ENCODE measurements at regions not wholly inside any gene's neighbourhood (a gene's known extent, or its start where the extent isn't known, plus 50 kb on each side); places are given as distances from the start of the nearest gene placed in this dataset.

- H3K27me3 Mint-ChIP-seq (ENCODE audit: low read depth) = peaks cover 5% of the 10 kb centered on the region
- H3K14ac ChIP-seq (ENCODE audit: insufficient read depth, low read length) = no peak overlapping the region
- no peak overlapping the region for H3K9ac ChIP-seq (ENCODE audit: extremely low read depth, insufficient read length, low read length)
- H3K27me3 ChIP-seq (ENCODE audit: insufficient read depth, low read length) = no peaks in the 10 kb centered on the region
- H3K4me2 ChIP-seq (ENCODE audit: insufficient read depth, insufficient read length, low read length) = no peak overlapping the region
- H3T11ph ChIP-seq (ENCODE audit: low read length) = no peak overlapping the region
- DNase-seq = no peak
- no peak overlapping the region for H3K23ac ChIP-seq (ENCODE audit: insufficient read length, low read depth, low read length)
- no peak overlapping the region for H2BK120ac ChIP-seq (ENCODE audit: low read depth, low read length, poor library complexity, severe bottlenecking)
- H3K36me3 Mint-ChIP-seq (ENCODE audit: insufficient read depth in 1 of 3, low read depth in 3 of 3) = no peaks in the 10 kb centered on the region
- no peak overlapping the region for H2BK20ac ChIP-seq (ENCODE audit: low read depth, low read length, poor library complexity, severe bottlenecking)
- H3K4me3 Mint-ChIP-seq = no peak overlapping the region
- no peaks in the 10 kb centered on the region for H4K20me1 ChIP-seq (ENCODE audit: control insufficient read depth, insufficient read depth, insufficient read length)
- H3K27ac Mint-ChIP-seq = no peak overlapping the region
- no peak overlapping the region for H3K27ac ChIP-seq (ENCODE audit: insufficient read length, low read depth, low read length)
- H4K5ac ChIP-seq (ENCODE audit: insufficient read length, low read depth, low read length) = no peak overlapping the region
- H2AK5ac ChIP-seq (ENCODE audit: insufficient read length, low read length) = no peak overlapping the region
- H3K4me1 Mint-ChIP-seq = peaks cover 27 to 37% of the 10 kb centered on the region in 2 experiments
- no peak for TF ChIP-seq CTCF (conservative IDR thresholded peaks at IDR 0.05)
- H3K79me1 ChIP-seq (ENCODE audit: insufficient read depth, low read depth, low read length, poor library complexity, severe bottlenecking) = no peaks in the 10 kb centered on the region
- no peak overlapping the region for H3K4ac ChIP-seq (ENCODE audit: low read depth, low read length)
- WGBS (ENCODE audit: extremely low coverage, insufficient read length, low lambda C conversion rate) = no CpG with 5 or more reads among the region's 5 CpGs
- H3K56ac ChIP-seq (ENCODE audit: insufficient read length, low read depth, low read length) = no peak overlapping the region
- H2BK15ac ChIP-seq (ENCODE audit: low read depth, low read length) = no peak overlapping the region
- no peak overlapping the region for H4K8ac ChIP-seq (replicated peaks; ENCODE audit: insufficient read length, low read depth, low read length)
- peaks cover 4% of the 10 kb centered on the region; the same call in 1 of the 2 replicates for H3K4me1 ChIP-seq (ENCODE audit: insufficient read depth, low read length)
- no peaks in the 10 kb centered on the region for H3K79me2 ChIP-seq (ENCODE audit: insufficient read depth, low read length)
- H4K91ac ChIP-seq (ENCODE audit: insufficient read length, low read depth, low read length) = no peak overlapping the region
- no peak overlapping the region for H2BK5ac ChIP-seq (ENCODE audit: insufficient read length, low read length)
- no peaks in the 10 kb centered on the region for H3K9me3 Mint-ChIP-seq
- no peak overlapping the region for H2BK12ac ChIP-seq (ENCODE audit: insufficient read length, low read depth, low read length)
- H3K23me2 ChIP-seq (ENCODE audit: insufficient read length, low read depth, low read length, poor library complexity, severe bottlenecking) = no peaks in the 10 kb centered on the region
- H3K18ac ChIP-seq (ENCODE audit: insufficient read length, low read depth, low read length) = no peak overlapping the region
- no peak overlapping the region for H2AFZ ChIP-seq (ENCODE audit: low read length)
- H3K9me3 ChIP-seq (ENCODE audit: control insufficient read depth, low read depth, low read length) = no peaks in the 10 kb centered on the region
These were observed 97.4 kb upstream of the TNR start for GRCh38 chr1:175840787-175841186.

Data from H9 (cell line).